WTC11 (cell line): ENCODE measurements at regions not wholly inside any gene's neighbourhood (a gene's known extent, or its start where the extent isn't known, plus 50 kb on each side); places are given as distances from the start of the nearest gene placed in this dataset.

ENCODE experiments used
- ATAC-seq: fragments of 200-7000 bp; cut with Tn5 transposase; 2 replicates; pipeline ENCODE4 v1.10.0; 2021; ENCODE audit warnings: mild to moderate bottlenecking, moderate library complexity
- CTCF ChIA-PET: fragments of 300-600 bp; sonication (Branson Sonifier 250); formaldehyde crosslinking; loops from one replicate; lab custom pipeline; 2021; ENCODE audit warnings: antibody characterized with exemption; lab: Charles Lee
- POLR2A ChIA-PET: fragments of 350-600 bp; sonication (Branson Sonifier 250); formaldehyde crosslinking; loops from one replicate; lab custom pipeline; 2021; ENCODE audit warnings: antibody characterized with exemption; lab: Charles Lee
- DNase-seq: peaks from one replicate; pipeline ENCODE4 v3.0.0; 2021; ENCODE audit warnings: low spot score
- H3K27ac Mint-ChIP-seq: 2 replicates; pipeline ENCODE4 v1.8.0; 2021; ENCODE audit warnings: mixed read lengths
- H3K27me3 Mint-ChIP-seq: 2 replicates; pipeline ENCODE4 v1.8.0; 2021; ENCODE audit warnings: low read depth, mild to moderate bottlenecking, moderate library complexity, mixed read lengths
- H3K36me3 Mint-ChIP-seq: 2 replicates; pipeline ENCODE4 v1.8.0; 2021; ENCODE audit warnings: mixed read lengths
- H3K4me1 Mint-ChIP-seq: 2 replicates; pipeline ENCODE4 v1.8.0; 2022; ENCODE audit warnings: mixed read lengths
- H3K4me3 Mint-ChIP-seq: 2 replicates; pipeline ENCODE4 v1.8.0; 2021; ENCODE audit warnings: mild to moderate bottlenecking, moderate library complexity, mixed read lengths
- H3K9me3 Mint-ChIP-seq: 2 replicates; pipeline ENCODE4 v1.8.0; 2021; ENCODE audit warnings: mixed read lengths
- AR ChIP-seq: fragments of 250-450 bp; sonication (Bioruptor Pico); IDR thresholded peaks from 2 replicates; pipeline ENCODE4 v1.9.0; 2021; ENCODE audit warnings: mild to moderate bottlenecking
- CBFB ChIP-seq: sonication (generic); formaldehyde crosslinking; IDR thresholded peaks from 2 replicates; pipeline ENCODE4 v1.8.1; 2022; ENCODE audit warnings: mild to moderate bottlenecking, low read depth, missing genetic modification reagents
- CTCF ChIP-seq: fragments of 200-600 bp; IDR thresholded peaks from 2 replicates; pipeline ENCODE4 v1.8.0; 2022; ENCODE audit warnings: antibody characterized with exemption
- E2F4 ChIP-seq: sonication (generic); formaldehyde crosslinking; IDR thresholded peaks from 2 replicates; pipeline ENCODE4 v1.8.1; 2022; ENCODE audit warnings: low read depth, mild to moderate bottlenecking, moderate library complexity, missing genetic modification reagents, borderline replicate concordance
- ERG ChIP-seq: fragments of 250-450 bp; sonication (Bioruptor Pico); IDR thresholded peaks from 2 replicates; pipeline ENCODE4 v1.8.0; 2021; ENCODE audit warnings: mild to moderate bottlenecking
- GRHL2 ChIP-seq: fragments of 250-450 bp; sonication (Bioruptor Pico); IDR thresholded peaks from 2 replicates; pipeline ENCODE4 v1.8.0; 2022; ENCODE audit warnings: mild to moderate bottlenecking, moderate library complexity; ENCODE audit not compliant: insufficient replicate concordance, severe bottlenecking
- GTF2I ChIP-seq: fragments of 250-450 bp; sonication (Bioruptor Pico); conservative IDR thresholded peaks from 2 replicates; pipeline ENCODE4 v1.4.0; 2021; ENCODE audit warnings: mild to moderate bottlenecking
- HMGA2 ChIP-seq: fragments of 250-450 bp; sonication (Bioruptor Pico); IDR thresholded peaks from 2 replicates; pipeline ENCODE4 v1.4.0; 2021; ENCODE audit warnings: mild to moderate bottlenecking, moderate library complexity
- JAZF1 ChIP-seq: fragments of 250-450 bp; sonication (Bioruptor Pico); IDR thresholded peaks from 2 replicates; pipeline ENCODE4 v1.9.0; 2021; ENCODE audit warnings: moderate library complexity, mild to moderate bottlenecking, inconsistent platforms
- MAX ChIP-seq: sonication (generic); formaldehyde crosslinking; IDR thresholded peaks from 2 replicates; pipeline ENCODE4 v1.8.0; 2022; ENCODE audit warnings: mild to moderate bottlenecking, missing genetic modification reagents
- NFE2L1 ChIP-seq: sonication (generic); formaldehyde crosslinking; IDR thresholded peaks from 2 replicates; pipeline ENCODE4 v1.8.1; 2023; ENCODE audit warnings: missing genetic modification reagents
- PREB ChIP-seq: sonication (generic); formaldehyde crosslinking; IDR thresholded peaks from 2 replicates; pipeline ENCODE4 v1.8.1; 2022; ENCODE audit warnings: mild to moderate bottlenecking, missing genetic modification reagents, moderate library complexity, borderline replicate concordance
- TEAD4 ChIP-seq: sonication (generic); formaldehyde crosslinking; IDR thresholded peaks from 2 replicates; pipeline ENCODE4 v1.8.0; 2022; ENCODE audit warnings: mild to moderate bottlenecking, missing genetic modification reagents
- USF2 ChIP-seq: sonication (generic); formaldehyde crosslinking; IDR thresholded peaks from 2 replicates; pipeline ENCODE4 v1.8.1; 2023; ENCODE audit warnings: mild to moderate bottlenecking, missing genetic modification reagents, moderate library complexity
- ZNF138 ChIP-seq: sonication (generic); formaldehyde crosslinking; conservative IDR thresholded peaks from 2 replicates; pipeline ENCODE4 v1.8.1; 2022; ENCODE audit warnings: mild to moderate bottlenecking, moderate library complexity, missing genetic modification reagents
- ZNF232 ChIP-seq: sonication (generic); formaldehyde crosslinking; IDR thresholded peaks from 2 replicates; pipeline ENCODE4 v1.8.0; 2022; ENCODE audit warnings: mild to moderate bottlenecking, missing genetic modification reagents
- ZNF281 ChIP-seq: sonication (generic); formaldehyde crosslinking; IDR thresholded peaks from 2 replicates; pipeline ENCODE4 v1.8.0; 2023; ENCODE audit warnings: mild to moderate bottlenecking, missing genetic modification reagents
- ZNF317 ChIP-seq: sonication (generic); formaldehyde crosslinking; IDR thresholded peaks from 2 replicates; pipeline ENCODE4 v1.8.1; 2023; ENCODE audit warnings: low read depth, mild to moderate bottlenecking, moderate library complexity, missing genetic modification reagents, borderline replicate concordance
- ZNF396 ChIP-seq: fragments of 250-450 bp; sonication (Bioruptor Pico); IDR thresholded peaks from 2 replicates; pipeline ENCODE4 v1.8.0; 2021; ENCODE audit warnings: mild to moderate bottlenecking, moderate library complexity, borderline replicate concordance
- ZNF425 ChIP-seq: fragments of 250-450 bp; sonication (Bioruptor Pico); conservative IDR thresholded peaks from 2 replicates; pipeline ENCODE4 v1.9.0; 2021; ENCODE audit warnings: mild to moderate bottlenecking

- TF ChIP-seq TEAD4 (CRISPR knock-in tag) (no peak), GTF2I (CRISPR knock-in tag) (no peak), CTCF (no peak), ZNF281 (no peak), ZNF317 (no peak)
Observed at GRCh38 chr10:69685426-69685801, 55.4 kb downstream of the FAM241B start (continued).

- H3K9me3 Mint-ChIP-seq, result peaks cover 4% of the 10 kb centered on the region; the same call in 1 of the 2 replicates
- peaks cover 21% of the 10 kb centered on the region for H3K4me1 Mint-ChIP-seq
- H3K4me3 Mint-ChIP-seq, result no peak overlapping the region
- no peaks in the 10 kb centered on the region for H3K36me3 Mint-ChIP-seq
- no peak overlapping the region for H3K27ac Mint-ChIP-seq
- ChIA-PET CTCF (interaction anchor here (1.1 to 3.5 kb wide), 5 partner anchors 10 to 170 kb away, joined by 3 to 22 read pairs (median 3); no protein-coding TSS in a partner anchor), POLR2A (no interaction called here)
- ATAC-seq, result no peak
- no peak for DNase-seq
- TF ChIP-seq USF2 (CRISPR knock-in tag) (no peak), PREB (CRISPR knock-in tag) (no peak), ZNF396 (no peak), JAZF1 (CRISPR knock-in tag) (no peak), ZNF138 (CRISPR knock-in tag) (no peak), ZNF232 (CRISPR knock-in tag) (no peak), GRHL2 (CRISPR knock-in tag) (no peak), NFE2L1 (CRISPR knock-in tag) (no peak), HMGA2 (CRISPR knock-in tag) (no peak), ZNF425 (CRISPR knock-in tag) (no peak), MAX (CRISPR knock-in tag) (no peak), ERG (CRISPR knock-in tag) (no peak), E2F4 (CRISPR knock-in tag) (no peak), AR (CRISPR knock-in tag) (no peak), CBFB (CRISPR knock-in tag) (no peak)
- H3K27me3 Mint-ChIP-seq, result peaks cover 2% of the 10 kb centered on the region; the same call in 1 of the 2 replicates
Observed at GRCh38 chr10:69685802-69686585, 55.9 kb downstream of the FAM241B start.
